ENCODE measurements at regions not wholly inside any gene's neighbourhood (a gene's known extent, or its start where the extent isn't known, plus 50 kb on each side); places are given as distances from the start of the nearest gene placed in this dataset.

- TF ChIP-seq CTCF (IDR thresholded peaks at IDR 0.05), result no peak
- TF ChIP-seq POLR2A (IDR thresholded peaks at IDR 0.05), result no peak
These were observed 751.2 kb downstream of the HDGFL1 start for GRCh38 chr6:23320471-23321015.
